ENCODE measurements at regions not wholly inside any gene's neighbourhood (a gene's known extent, or its start where the extent isn't known, plus 50 kb on each side); places are given as distances from the start of the nearest gene placed in this dataset.

- Histone ChIP-seq H3K27me3 (no peaks in the 10 kb centered on the region), H3K9me3 (no peaks in the 10 kb centered on the region), H3K4me1 (no peaks in the 10 kb centered on the region), H3K36me3 (no peaks in the 10 kb centered on the region), H3K4me3 (no peak overlapping the region), H3K27ac (no peak overlapping the region)
- TF ChIP-seq, protein P1, sequence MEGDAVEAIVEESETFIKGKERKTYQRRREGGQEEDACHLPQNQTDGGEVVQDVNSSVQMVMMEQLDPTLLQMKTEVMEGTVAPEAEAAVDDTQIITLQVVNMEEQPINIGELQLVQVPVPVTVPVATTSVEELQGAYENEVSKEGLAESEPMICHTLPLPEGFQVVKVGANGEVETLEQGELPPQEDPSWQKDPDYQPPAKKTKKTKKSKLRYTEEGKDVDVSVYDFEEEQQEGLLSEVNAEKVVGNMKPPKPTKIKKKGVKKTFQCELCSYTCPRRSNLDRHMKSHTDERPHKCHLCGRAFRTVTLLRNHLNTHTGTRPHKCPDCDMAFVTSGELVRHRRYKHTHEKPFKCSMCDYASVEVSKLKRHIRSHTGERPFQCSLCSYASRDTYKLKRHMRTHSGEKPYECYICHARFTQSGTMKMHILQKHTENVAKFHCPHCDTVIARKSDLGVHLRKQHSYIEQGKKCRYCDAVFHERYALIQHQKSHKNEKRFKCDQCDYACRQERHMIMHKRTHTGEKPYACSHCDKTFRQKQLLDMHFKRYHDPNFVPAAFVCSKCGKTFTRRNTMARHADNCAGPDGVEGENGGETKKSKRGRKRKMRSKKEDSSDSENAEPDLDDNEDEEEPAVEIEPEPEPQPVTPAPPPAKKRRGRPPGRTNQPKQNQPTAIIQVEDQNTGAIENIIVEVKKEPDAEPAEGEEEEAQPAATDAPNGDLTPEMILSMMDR (IDR thresholded peaks at IDR 0.05) = no peak
- intact Hi-C loops (cut with DNase I) = no loop called here
- DNase-seq (ENCODE audit: low spot score in 2 of 2) = no peak
These were observed 168.8 kb upstream of the ST8SIA2 start for GRCh38 chr15:92224843-92225242.

- no peaks in the 10 kb centered on the region for H3K4me1 ChIP-seq
- DNase-seq (ENCODE audit: low spot score in 2 of 2) = no peak
- H3K9me3 ChIP-seq = no peaks in the 10 kb centered on the region
- H3K36me3 ChIP-seq = no peaks in the 10 kb centered on the region
- H3K27me3 ChIP-seq = no peaks in the 10 kb centered on the region
- intact Hi-C loops (cut with DNase I) = no loop called here
- H3K4me3 ChIP-seq = no peak overlapping the region
- H3K27ac ChIP-seq = no peak overlapping the region
- TF ChIP-seq, protein P1 (IDR thresholded peaks at IDR 0.05) = peak in 1 of 3 experiments; percentile 26
These were observed 167.6 kb upstream of the ST8SIA2 start for GRCh38 chr15:92226020-92226612.

GRCh38 chr15:92228830-92229229, 164.9 kb upstream of the ST8SIA2 start:
- intact Hi-C loops (cut with DNase I) = no loop called here
- no peaks in the 10 kb centered on the region for H3K9me3 ChIP-seq
- no peak overlapping the region for H3K4me3 ChIP-seq
- TF ChIP-seq, protein P1 (IDR thresholded peaks at IDR 0.05) = no peak
- no peak overlapping the region for H3K27ac ChIP-seq
- H3K27me3 ChIP-seq = no peaks in the 10 kb centered on the region
- no peak for DNase-seq (ENCODE audit: low spot score in 2 of 2)
- no peaks in the 10 kb centered on the region for H3K4me1 ChIP-seq
- no peaks in the 10 kb centered on the region for H3K36me3 ChIP-seq

- no peak overlapping the region for H3K4me3 ChIP-seq
- no peak for DNase-seq (ENCODE audit: low spot score in 2 of 2)
- no peak overlapping the region for H3K27ac ChIP-seq
- TF ChIP-seq, protein P1 (IDR thresholded peaks at IDR 0.05) = no peak
- intact Hi-C loops (cut with DNase I) = no loop called here
- H3K27me3 ChIP-seq = no peaks in the 10 kb centered on the region
- no peaks in the 10 kb centered on the region for H3K9me3 ChIP-seq
- no peaks in the 10 kb centered on the region for H3K4me1 ChIP-seq
- no peaks in the 10 kb centered on the region for H3K36me3 ChIP-seq
These were observed 162.2 kb upstream of the ST8SIA2 start for GRCh38 chr15:92231461-92231860.

- no peaks in the 10 kb centered on the region for H3K27me3 ChIP-seq
- no peak overlapping the region for H3K27ac ChIP-seq
- TF ChIP-seq, protein P1 (IDR thresholded peaks at IDR 0.05) = no peak
- H3K4me1 ChIP-seq = no peaks in the 10 kb centered on the region
- DNase-seq (ENCODE audit: low spot score in 2 of 2) = no peak
- no peak overlapping the region for H3K4me3 ChIP-seq
- H3K36me3 ChIP-seq = no peaks in the 10 kb centered on the region
- intact Hi-C loops (cut with DNase I) = no loop called here
- no peaks in the 10 kb centered on the region for H3K9me3 ChIP-seq
These were observed 161.4 kb upstream of the ST8SIA2 start for GRCh38 chr15:92232317-92232716.

DNA sequence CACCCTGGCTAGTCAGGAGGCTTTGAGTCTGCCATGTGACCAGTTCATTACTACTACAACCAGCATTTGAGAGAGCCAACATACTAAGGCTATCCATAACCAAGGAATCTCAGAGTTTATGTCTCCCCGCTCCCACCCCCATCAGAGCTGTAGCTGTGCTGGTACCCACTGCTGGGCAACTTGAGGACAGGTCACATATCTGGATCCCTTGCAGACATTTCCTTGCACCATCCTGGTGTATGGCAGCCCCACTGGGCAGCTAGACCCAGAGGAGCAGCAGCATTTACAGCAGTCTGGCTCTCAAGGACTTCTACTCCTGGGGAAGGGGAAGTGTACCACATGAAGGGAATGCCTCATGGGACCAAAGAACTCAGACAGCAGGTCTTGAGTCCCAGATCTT, 160.8 kb upstream of the ST8SIA2 start:
- no peaks in the 10 kb centered on the region for H3K9me3 ChIP-seq
- H3K4me1 ChIP-seq = no peaks in the 10 kb centered on the region
- intact Hi-C loops (cut with DNase I) = no loop called here
- H3K36me3 ChIP-seq = no peaks in the 10 kb centered on the region
- TF ChIP-seq, protein P1 (IDR thresholded peaks at IDR 0.05) = no peak
- no peak for DNase-seq (ENCODE audit: low spot score in 2 of 2)
- H3K27me3 ChIP-seq = no peaks in the 10 kb centered on the region
- H3K4me3 ChIP-seq = no peak overlapping the region
- H3K27ac ChIP-seq = no peak overlapping the region
